Uterus (tissue), 3 donors: ENCODE measurements at regions not wholly inside any gene's neighbourhood (a gene's known extent, or its start where the extent isn't known, plus 50 kb on each side); places are given as distances from the start of the nearest gene placed in this dataset.
"Not testable (repeated sequence)": the region's sequence is repeated elsewhere in the genome, so short reads cannot be mapped to it uniquely, and the experiment has no call there.

ENCODE experiments used
- DNase-seq, 2 donors: peaks; one replicate each; pipeline ENCODE4 v3.0.0-alpha.2; 2019 to 2020
- H3K27ac ChIP-seq, 2 donors: fragments of 200-600 bp; sonication (generic); 1 replicate in 1 of 2; 2 replicates in 1 of 2; pipeline ENCODE4 v1.5.1; 2016 to 2018
- H3K27me3 ChIP-seq, 2 donors: fragments of 200-600 bp; sonication (generic); one replicate each; pipeline ENCODE4 v1.5.1; 2018 to 2019; ENCODE audit warnings: control low read depth in 1 of 2
- H3K36me3 ChIP-seq, 2 donors: fragments of 200-600 bp; sonication (generic); one replicate each; pipeline ENCODE4 v1.5.1; 2019; ENCODE audit warnings: control low read depth in 1 of 2
- H3K4me1 ChIP-seq, 2 donors: fragments of 200-600 bp; sonication (generic); one replicate each; pipeline ENCODE4 v1.5.1; 2018 to 2019; ENCODE audit warnings: control low read depth in 1 of 2
- H3K4me3 ChIP-seq, 2 donors: fragments of 200-600 bp; sonication (generic); 1 replicate in 1 of 2; 2 replicates in 1 of 2; pipeline ENCODE4 v1.5.1; 2018 to 2019; ENCODE audit warnings: mild to moderate bottlenecking in 1 of 2
- H3K9me3 ChIP-seq, 2 donors: fragments of 200-600 bp; sonication (generic); one replicate each; pipeline ENCODE4 v1.5.1; 2019; ENCODE audit warnings: control low read depth in 1 of 2
- CTCF ChIP-seq, 4 experiments: fragments of 200-600 bp in 2 of 4; fragments of 450-650 bp in 2 of 4; sonication (generic) in 2 of 4; IDR thresholded peaks; one replicate each; pipeline ENCODE4 v1.5.1; 2016 to 2019; ENCODE audit warnings: antibody characterized with exemption in 4 of 4, mild to moderate bottlenecking in 2 of 4, moderate library complexity in 1 of 4
- POLR2A ChIP-seq, 2 donors: fragments of 450-650 bp; IDR thresholded peaks; one replicate each; pipeline ENCODE4 v1.6.1; 2016; ENCODE audit warnings: antibody characterized with exemption in 2 of 2, mild to moderate bottlenecking in 1 of 2, moderate library complexity in 1 of 2
- intact Hi-C: fragments of 100-400 bp; cut with DNase I; formaldehyde crosslinking; loops from one replicate; pipeline ENCODE4 v1.15.1; 2023; ENCODE audit warnings: low total_unique reads
- donor health status: DM: yes; HTN: yes; CAD: no.

- TF ChIP-seq POLR2A (IDR thresholded peaks at IDR 0.05) (no peak), CTCF (IDR thresholded peaks at IDR 0.05) (no peak)
- no peaks in the 10 kb centered on the region for H3K36me3 ChIP-seq
- intact Hi-C loops = no loop called here
- no peak for DNase-seq
- peaks cover 0 to 7% of the 10 kb centered on the region in 2 donors for H3K4me1 ChIP-seq
- H3K27ac ChIP-seq = peak overlapping the region; percentile 34 to 49
- no peaks in the 10 kb centered on the region for H3K9me3 ChIP-seq
- no peak overlapping the region for H3K4me3 ChIP-seq
- H3K27me3 ChIP-seq = no peaks in the 10 kb centered on the region
Observed at GRCh38 chr5:135264451-135265440, 134.3 kb downstream of the MACROH2A1 start.

- peak overlapping the region; percentile 32 to 49 for H3K27ac ChIP-seq
- TF ChIP-seq POLR2A (IDR thresholded peaks at IDR 0.05) = no peak
- TF ChIP-seq CTCF (IDR thresholded peaks at IDR 0.05) = no peak
- no peak overlapping the region for H3K4me3 ChIP-seq
- no peaks in the 10 kb centered on the region for H3K27me3 ChIP-seq
- peaks cover 0 to 4% of the 10 kb centered on the region in 2 donors for H3K4me1 ChIP-seq
- H3K36me3 ChIP-seq = no peaks in the 10 kb centered on the region
- peak; percentile 57 to 64 for DNase-seq
- no peaks in the 10 kb centered on the region for H3K9me3 ChIP-seq
- intact Hi-C loops = no loop called here
Observed at GRCh38 chr5:135263022-135263668, 135.9 kb downstream of the MACROH2A1 start.

GRCh38 chr5:135262364-135262763 lies 136.7 kb downstream of the MACROH2A1 start:
- Histone ChIP-seq H3K36me3 (no peaks in the 10 kb centered on the region), H3K9me3 (no peaks in the 10 kb centered on the region), H3K4me1 (peaks cover 0 to 4% of the 10 kb centered on the region in 2 donors), H3K27me3 (no peaks in the 10 kb centered on the region), H3K27ac (no peak overlapping the region), H3K4me3 (no peak overlapping the region)
- DNase-seq = no peak
- TF ChIP-seq CTCF (IDR thresholded peaks at IDR 0.05) (no peak), POLR2A (IDR thresholded peaks at IDR 0.05) (no peak)
- intact Hi-C loops = no loop called here

- H3K9me3 ChIP-seq, H3K27ac ChIP-seq, H3K4me1 ChIP-seq, H3K27me3 ChIP-seq, intact Hi-C loops, DNase-seq, H3K4me3 ChIP-seq, H3K36me3 ChIP-seq: not testable (repeated sequence)
Observed at GRCh38 chr5:135260108-135260507, 138.9 kb downstream of the MACROH2A1 start.

DNA sequence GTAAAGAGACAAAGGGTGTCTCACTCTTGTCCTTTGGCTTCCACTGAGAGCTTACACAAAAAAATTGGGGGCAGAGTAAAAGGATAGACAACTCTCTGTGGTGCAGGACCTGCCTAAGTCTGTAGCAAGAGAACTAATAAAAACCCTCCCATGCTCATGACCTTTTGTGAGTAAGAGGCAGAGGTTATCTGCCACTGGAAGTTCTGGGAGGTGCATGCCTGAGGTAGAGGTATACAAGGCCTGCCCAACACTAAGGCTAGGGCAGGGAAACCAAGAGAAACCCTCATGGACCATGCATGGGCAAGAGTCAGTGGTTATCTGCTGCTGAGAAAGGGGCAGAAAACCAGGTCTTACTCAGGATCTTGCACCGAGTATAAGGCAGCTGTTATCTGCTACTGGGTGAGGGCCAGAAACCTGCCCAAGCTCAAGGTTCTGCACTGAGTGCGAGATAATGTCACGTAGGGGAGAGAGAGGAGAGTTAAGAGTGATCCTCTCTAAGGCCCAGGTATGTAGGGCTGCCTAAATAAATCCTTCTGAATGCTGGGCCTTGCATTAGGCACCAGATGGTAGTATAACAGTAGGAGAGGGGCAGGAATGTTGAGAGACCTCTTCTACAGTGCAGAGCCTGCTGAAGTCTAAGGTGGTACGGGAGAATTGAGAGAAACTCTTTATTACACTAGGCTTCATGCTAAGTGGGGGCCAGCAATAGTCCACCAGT lies 143.4 kb downstream of the MACROH2A1 start:
- intact Hi-C loops = no loop called here
- TF ChIP-seq POLR2A (IDR thresholded peaks at IDR 0.05) = no peak
- no peak for TF ChIP-seq CTCF (IDR thresholded peaks at IDR 0.05)
- Histone ChIP-seq H3K4me1 (no peaks in the 10 kb centered on the region), H3K4me3 (no peak overlapping the region), H3K27ac (no peak overlapping the region), H3K27me3 (no peaks in the 10 kb centered on the region), H3K9me3 (no peaks in the 10 kb centered on the region), H3K36me3 (no peaks in the 10 kb centered on the region)
- DNase-seq = no peak
